COR-L47 (cell line): ENCODE measurements at regions not wholly inside any gene's neighbourhood (a gene's known extent, or its start where the extent isn't known, plus 50 kb on each side); places are given as distances from the start of the nearest gene placed in this dataset.

ENCODE experiments used
- DNase-seq: peaks from one replicate; lab custom pipeline; 2025; lab: John Stamatoyannopoulos, UW

GRCh38 chr5:155416765-155417164, 403.2 kb downstream of the KIF4B start:
- no peak for DNase-seq

GRCh38 chr5:155418960-155419579, 405.5 kb downstream of the KIF4B start:
- DNase-seq, result no peak

DNA sequence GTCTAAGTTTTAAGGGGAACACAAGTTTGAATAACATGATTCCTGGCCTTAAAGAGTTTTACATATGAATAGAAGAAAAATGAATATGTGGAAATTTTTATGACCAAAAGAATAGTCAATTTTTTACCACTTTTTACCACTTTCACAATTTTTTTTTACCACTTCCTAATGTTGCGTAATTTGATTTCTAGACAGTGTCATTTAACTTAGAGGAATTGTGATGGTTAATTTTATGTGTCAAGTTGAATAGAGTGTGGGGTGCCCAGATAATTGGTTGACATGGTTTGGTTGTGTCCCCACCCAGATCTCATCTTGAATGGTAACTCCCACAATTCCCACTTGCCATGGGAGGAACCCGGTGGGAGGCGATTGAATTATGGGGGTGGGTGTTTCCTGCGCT, 416.6 kb downstream of the KIF4B start:
- DNase-seq, result no peak

- no peak for DNase-seq
Observed at GRCh38 chr5:155434267-155434666, 420.7 kb downstream of the KIF4B start.

GRCh38 chr5:155434681-155435080, 421.1 kb downstream of the KIF4B start:
- no peak for DNase-seq

DNA sequence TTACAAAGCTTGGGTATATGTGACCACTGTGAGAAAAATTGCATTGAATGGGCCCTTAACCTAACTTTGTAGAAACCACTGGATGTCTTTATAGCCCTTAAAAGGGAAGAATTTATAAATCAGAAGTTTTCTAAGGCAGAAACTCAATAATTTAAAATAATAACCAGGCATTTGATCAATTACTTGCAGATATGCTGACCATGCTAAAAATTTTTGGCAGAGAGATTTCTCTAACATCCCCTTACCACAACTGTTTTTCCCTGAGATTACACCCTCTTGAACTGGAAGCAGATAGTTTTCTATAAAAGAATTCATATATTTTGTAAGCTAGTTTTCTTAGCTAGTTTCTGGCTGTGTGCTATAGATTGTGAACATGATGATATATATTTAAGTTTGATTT, 428.3 kb downstream of the KIF4B start:
- DNase-seq, result no peak

DNA sequence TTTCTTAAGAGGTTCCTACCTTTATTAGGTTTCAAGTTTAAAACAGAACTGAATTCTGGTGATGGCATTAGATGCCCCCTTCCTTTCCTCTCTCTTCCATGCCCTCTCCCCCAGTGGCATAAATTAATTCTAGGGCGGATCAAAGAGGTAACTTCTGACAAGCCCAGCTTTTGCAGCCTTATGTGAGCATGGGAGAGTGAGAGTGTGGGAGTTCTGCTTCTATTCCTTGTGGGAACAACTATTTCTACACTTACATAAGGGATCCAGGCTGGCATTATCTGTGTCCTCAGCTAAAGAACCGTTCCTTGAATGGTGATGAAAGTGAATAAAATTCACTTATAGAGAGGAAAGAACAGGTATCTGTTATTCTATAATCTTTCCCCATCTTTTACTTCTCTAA, 437.6 kb downstream of the KIF4B start:
- DNase-seq, result no peak

DNA sequence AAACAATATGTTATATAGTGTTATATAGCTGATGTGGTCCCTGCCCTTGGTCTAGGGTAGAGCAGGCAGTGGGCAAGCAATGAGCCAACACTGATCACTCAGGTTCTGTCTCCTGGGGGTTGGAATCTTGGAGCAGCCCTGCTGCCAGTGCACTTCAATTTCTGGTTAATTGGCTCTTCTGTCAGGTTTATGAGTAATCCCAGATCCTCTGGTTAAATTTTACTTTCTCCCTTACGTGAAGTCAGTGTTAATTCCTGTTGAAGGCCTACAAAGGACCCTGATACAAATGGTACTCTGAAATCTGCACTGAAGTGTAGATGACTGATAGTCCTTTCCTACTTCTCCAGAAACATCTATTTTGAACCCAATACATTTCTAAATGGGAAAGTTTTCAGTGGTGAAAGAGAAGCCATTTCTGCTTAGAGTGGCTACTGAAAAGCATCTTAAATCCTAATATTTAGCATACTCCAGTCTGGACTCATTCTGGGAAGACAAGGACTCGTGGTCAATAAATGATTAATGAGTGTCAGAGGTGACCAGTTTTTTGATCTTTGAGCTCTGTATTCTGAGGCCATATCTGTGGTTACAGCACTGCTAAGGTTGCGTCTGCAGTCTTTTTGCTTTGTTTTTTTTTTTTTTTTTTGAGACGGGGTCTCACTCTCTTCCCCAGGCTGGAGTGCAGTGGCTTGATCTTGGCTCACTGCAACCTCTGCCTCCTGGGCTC, 442.4 kb downstream of the KIF4B start:
- no peak for DNase-seq

GRCh38 chr5:155459889-155460500, 446.4 kb downstream of the KIF4B start:
- no peak for DNase-seq

DNA sequence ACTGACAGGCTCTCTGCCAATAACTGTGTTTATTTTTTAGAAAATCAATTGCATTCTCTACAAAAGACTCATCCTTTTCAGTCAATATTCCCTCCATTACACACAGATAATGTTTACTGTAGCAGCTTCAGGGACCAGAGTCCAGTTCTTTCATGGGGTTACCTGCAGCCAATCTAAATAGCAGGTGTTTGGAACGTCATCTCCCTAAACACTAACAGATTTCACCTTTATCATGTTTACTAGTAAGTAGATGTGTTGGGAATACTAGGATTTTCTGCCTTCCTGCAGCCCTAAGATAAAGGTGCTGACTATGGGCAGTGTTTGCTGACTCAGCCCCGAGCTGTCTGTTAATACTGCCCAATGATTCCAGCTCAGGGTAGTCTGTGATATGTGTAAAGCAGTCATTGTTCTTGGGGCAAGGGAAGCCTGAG, 447.0 kb downstream of the KIF4B start:
- peak; percentile 54 for DNase-seq

GRCh38 chr5:155461304-155461703, 447.7 kb downstream of the KIF4B start:
- no peak for DNase-seq

GRCh38 chr5:155466851-155467250, 453.3 kb downstream of the KIF4B start:
- DNase-seq, result no peak

- DNase-seq, result peak; percentile 87
Observed at GRCh38 chr5:155471027-155471426, 457.5 kb downstream of the KIF4B start.

- DNase-seq, result no peak
Observed at GRCh38 chr5:155472780-155473179, 459.2 kb downstream of the KIF4B start.

GRCh38 chr5:155475318-155475717, 461.8 kb downstream of the KIF4B start:
- DNase-seq, result no peak

GRCh38 chr5:155480731-155481131, 467.2 kb downstream of the KIF4B start:
- no peak for DNase-seq

- DNase-seq, result no peak
Observed at GRCh38 chr5:155481182-155481581, 467.6 kb downstream of the KIF4B start.

- DNase-seq, result no peak
Observed at GRCh38 chr5:155482428-155482827, 468.9 kb downstream of the KIF4B start.

- no peak for DNase-seq
Observed at GRCh38 chr5:155485386-155485785, 471.8 kb downstream of the KIF4B start.

- no peak for DNase-seq
Observed at GRCh38 chr5:155489949-155490348, 476.4 kb downstream of the KIF4B start.

- DNase-seq, result no peak
Observed at GRCh38 chr5:155492191-155492590, 478.6 kb downstream of the KIF4B start.

- no peak for DNase-seq
Observed at GRCh38 chr5:155504606-155505005, 491.1 kb downstream of the KIF4B start.

GRCh38 chr5:155507363-155507762, 493.8 kb downstream of the KIF4B start:
- DNase-seq, result no peak
